IPS-18c (cell line): ENCODE measurements at regions not wholly inside any gene's neighbourhood (a gene's known extent, or its start where the extent isn't known, plus 50 kb on each side); places are given as distances from the start of the nearest gene placed in this dataset.

Experiments used
- H3K4me3 ChIP-seq: 2 replicates; pipeline ENCODE4 v1.7.0; 2013; ENCODE audit warnings: low read depth, mild to moderate bottlenecking, low read length, moderate library complexity; ENCODE audit not compliant: insufficient read depth
- H3K9me3 ChIP-seq: one replicate; pipeline ENCODE4 v1.6.1; 2013; ENCODE audit warnings: mild to moderate bottlenecking, low read length, moderate library complexity; ENCODE audit not compliant: control insufficient read depth, insufficient read depth

- Histone ChIP-seq H3K4me3 (no peak overlapping the region), H3K9me3 (peaks cover under 1% of the 10 kb centered on the region)
Measured at GRCh38 chr17:79296243-79296642, 221.6 kb downstream of the ENGASE start.

DNA sequence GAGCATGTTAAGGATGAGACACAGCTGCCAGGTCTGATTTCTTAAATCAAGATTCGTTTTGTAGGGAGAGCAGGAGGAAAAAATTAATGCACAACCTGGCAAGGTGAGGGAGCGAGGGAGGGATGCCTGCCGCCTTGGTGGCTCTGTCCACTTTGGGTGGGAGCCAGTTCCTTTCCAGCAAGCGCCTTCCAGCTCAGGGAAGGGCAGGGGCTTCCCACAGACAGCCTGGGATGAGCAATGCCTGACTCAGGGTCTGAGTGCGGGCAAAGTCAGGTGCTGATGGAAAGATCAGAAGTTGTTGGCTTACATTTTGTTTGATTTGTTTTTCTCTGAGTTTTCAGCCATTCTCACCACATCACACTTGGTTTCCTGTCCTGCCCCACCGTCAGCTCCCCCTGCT is 220.7 kb downstream of the ENGASE start:
- Histone ChIP-seq H3K4me3 (no peak overlapping the region), H3K9me3 (no peaks in the 10 kb centered on the region)

DNA sequence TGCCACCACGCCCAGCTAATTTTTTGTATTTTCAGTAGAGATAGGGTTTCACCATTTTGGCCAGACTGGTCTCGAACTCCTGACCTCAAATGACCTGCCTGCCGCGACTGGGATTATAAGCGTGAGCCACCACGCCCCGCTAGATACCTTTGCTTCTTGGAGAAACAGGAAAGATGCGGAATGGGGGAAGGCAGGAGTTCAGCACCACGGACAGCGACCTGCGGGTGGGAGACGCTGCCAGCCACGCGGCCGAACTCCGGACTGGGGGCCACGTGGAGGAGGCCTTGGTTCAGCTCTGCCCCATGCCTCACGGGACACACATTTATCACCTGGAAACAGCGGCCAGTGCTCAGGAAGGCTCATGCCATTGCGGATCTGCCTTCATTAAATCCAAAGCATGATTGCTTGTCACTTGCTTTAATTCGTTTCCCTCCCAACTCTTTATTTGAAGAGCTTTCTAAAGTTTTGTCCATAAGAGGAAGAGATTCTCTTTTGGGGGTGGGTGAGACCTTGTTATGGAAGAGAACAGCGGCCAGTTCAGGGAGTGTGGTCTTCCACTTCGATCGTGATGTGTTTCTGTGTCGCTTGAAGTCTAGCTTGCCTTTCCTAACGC is 219.9 kb downstream of the ENGASE start:
- Histone ChIP-seq H3K9me3 (no peaks in the 10 kb centered on the region), H3K4me3 (no peak overlapping the region)

DNA sequence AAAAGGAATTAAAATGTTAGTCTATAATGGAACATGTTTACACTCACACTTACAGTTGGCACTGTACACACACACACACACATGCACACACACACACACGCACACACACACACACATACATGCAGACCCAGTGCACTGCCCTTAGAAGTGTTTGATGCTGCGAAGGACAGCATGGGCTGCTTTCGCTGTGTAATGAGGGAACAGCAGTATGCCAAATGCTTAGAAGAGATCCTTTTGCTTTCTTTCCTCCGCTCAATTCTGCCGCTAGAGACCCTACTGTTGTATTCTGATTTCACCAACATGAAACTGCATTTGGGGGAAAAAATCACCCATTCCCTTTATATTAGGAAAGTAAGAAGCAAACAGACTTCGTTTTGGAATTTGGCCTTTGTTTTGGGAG is 217.9 kb downstream of the ENGASE start:
- H3K4me3 ChIP-seq, result no peak overlapping the region
- H3K9me3 ChIP-seq, result no peaks in the 10 kb centered on the region

GRCh38 chr17:79291391-79291790 is 216.8 kb downstream of the ENGASE start:
- no peak overlapping the region for H3K4me3 ChIP-seq
- no peaks in the 10 kb centered on the region for H3K9me3 ChIP-seq

DNA sequence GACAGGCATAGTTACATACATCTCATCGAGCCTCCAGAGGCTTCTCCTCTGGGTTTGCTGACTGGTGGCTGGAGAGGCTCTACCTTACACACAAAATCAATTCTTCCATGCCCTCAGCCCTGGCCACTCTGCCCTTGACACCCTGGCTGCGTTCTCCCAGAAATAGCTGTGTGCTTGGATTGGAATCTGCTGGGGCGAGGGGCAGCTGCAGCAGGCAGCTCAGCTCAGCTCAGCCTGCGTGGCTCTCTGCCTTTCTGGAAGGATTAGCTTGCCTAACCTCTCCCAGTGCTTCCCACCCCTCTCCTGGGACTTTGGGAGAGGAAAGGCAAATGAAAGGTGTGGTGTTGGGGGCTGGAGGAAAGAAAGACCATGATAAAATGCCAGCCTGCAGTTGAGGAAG is 216.1 kb downstream of the ENGASE start:
- Histone ChIP-seq H3K4me3 (no peak overlapping the region), H3K9me3 (no peaks in the 10 kb centered on the region)

- H3K9me3 ChIP-seq, result no peaks in the 10 kb centered on the region
- no peak overlapping the region for H3K4me3 ChIP-seq
Measured at GRCh38 chr17:79288950-79289349, 214.3 kb downstream of the ENGASE start.

GRCh38 chr17:79286440-79286839 is 211.8 kb downstream of the ENGASE start:
- Histone ChIP-seq H3K4me3 (no peak overlapping the region), H3K9me3 (no peaks in the 10 kb centered on the region)

- no peak overlapping the region for H3K4me3 ChIP-seq
Measured at GRCh38 chr17:79285973-79286372, 211.3 kb downstream of the ENGASE start.

GRCh38 chr17:79282294-79282693 is 207.7 kb downstream of the ENGASE start:
- Histone ChIP-seq H3K4me3 (no peak overlapping the region), H3K9me3 (no peaks in the 10 kb centered on the region)

More at GRCh38 chr17:79285973-79286372, 211.3 kb downstream of the ENGASE start:
- no peaks in the 10 kb centered on the region for H3K9me3 ChIP-seq

DNA sequence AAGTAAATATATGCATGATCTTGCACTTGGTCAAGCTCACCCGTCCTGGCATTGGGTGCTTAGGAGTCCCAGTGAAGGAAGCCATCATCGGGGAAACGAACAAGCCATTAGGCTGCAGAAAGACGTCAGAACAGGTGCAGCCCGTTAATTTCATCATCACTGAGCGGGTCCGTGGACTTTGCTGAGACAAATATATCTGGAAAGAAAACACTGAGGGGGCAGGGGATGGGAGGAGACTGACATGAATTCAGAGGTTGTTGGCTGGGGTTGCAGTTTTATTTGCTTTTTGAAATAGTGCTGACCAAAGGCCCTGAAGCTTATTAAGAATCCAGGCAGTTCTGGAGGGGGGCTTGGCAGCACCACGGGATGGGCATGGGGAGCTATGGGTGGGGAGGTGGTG is 207.2 kb downstream of the ENGASE start:
- Histone ChIP-seq H3K4me3 (no peak overlapping the region), H3K9me3 (no peaks in the 10 kb centered on the region)

DNA sequence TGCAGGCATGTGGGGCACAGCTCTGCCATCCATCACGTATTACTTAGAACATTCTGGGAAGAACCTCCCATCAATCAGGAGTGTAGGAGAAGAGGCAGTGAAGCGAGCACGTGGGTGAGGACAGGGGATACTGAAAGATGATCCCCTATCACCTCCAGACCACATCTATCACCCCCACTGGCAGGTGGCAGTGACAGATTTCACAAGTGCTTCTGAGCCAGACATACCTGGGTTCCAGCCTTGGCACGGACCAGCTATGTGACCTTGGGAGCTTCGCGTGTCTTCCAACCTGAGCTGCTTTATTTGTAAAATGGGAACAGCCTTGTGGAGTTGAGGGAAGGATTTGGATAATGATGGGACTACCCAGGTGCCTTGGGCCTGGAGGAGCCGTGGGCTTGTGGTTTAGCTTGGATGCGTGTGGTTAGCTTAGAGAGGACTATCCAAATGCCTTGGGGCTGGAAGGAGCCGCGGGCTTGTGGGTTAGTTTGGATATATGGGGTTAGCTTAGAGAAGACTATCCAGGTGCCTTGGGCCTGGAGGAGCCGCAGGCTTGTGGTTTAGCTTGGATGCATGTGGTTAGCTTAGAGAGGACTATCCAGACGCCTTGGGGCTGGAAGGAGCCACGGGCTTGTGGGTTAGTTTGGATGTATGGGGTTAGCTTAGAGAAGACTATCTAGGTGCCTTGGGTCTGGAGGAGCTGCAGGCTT is 206.4 kb downstream of the ENGASE start:
- Histone ChIP-seq H3K9me3 (no peaks in the 10 kb centered on the region), H3K4me3 (no peak overlapping the region)

DNA sequence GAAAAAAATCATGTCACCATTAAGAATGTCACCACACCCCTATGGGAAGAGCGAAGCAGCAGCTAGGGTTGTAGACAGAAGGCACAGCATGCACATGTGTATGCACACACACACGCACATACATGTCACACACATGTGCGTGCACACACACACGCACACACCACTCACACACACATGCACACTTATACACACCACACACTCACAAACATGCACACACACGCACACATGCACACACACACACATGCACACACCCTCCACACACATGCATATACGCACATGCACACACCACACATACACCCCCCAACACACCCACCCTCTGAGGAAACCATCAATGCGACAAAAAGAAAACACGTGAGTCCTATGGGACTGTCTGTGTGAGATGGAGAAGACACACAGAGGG is 205.4 kb downstream of the ENGASE start:
- no peak overlapping the region for H3K4me3 ChIP-seq

DNA sequence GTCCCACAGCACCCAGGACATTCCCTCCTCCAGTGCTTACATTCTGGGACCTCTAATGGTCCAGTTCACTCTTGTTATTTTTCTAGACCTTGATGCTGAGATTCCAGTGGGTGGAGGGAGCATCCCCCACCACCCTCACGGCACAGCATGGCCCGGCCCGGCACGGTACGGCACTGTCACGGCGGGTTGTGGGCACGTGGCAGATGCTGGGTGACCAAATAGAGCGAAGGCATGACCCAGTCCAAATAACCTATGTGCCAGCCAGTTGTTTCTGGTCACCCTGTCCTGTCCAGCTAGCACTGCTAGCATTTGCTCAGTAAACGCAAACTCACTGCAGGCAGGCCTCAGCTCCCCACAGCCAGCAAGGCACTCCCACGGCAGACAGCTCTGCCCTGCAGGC is 204.7 kb downstream of the ENGASE start:
- H3K9me3 ChIP-seq, result no peaks in the 10 kb centered on the region
- no peak overlapping the region for H3K4me3 ChIP-seq

More for the DNA sequence above, 205.4 kb downstream of the ENGASE start:
- H3K9me3 ChIP-seq, result no peaks in the 10 kb centered on the region

GRCh38 chr17:79276821-79277220 is 202.2 kb downstream of the ENGASE start:
- no peaks in the 10 kb centered on the region for H3K9me3 ChIP-seq
- H3K4me3 ChIP-seq, result no peak overlapping the region

GRCh38 chr17:79273660-79274059 is 199.0 kb downstream of the ENGASE start:
- H3K4me3 ChIP-seq, result no peak overlapping the region
- no peaks in the 10 kb centered on the region for H3K9me3 ChIP-seq

DNA sequence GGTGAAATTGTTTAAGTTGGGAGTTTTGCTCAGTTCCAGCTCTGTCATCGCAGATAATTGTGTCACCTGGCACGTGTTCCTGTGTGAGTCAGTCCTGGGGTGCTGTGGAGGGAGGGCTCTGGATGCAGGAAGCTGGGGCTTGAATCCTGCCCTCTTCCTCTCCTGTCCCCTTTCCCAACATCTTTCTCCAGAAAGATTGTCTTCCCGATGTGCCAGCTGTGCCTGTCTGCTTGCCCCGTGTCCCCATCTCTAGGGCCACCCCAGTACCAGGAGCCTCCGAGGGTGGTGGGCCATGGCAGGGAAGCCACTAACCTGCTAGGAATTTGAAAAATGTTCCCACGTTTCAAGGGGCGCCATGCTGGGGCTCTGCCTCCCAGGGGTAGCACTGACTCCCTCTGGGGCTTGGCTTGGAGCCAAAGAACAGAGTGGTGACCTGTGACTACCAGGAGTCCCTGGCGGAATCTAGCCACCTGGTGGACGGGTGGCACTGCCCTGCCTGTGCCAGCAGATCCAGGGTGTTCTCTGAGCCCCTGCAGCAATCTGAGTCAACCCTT is 198.1 kb downstream of the ENGASE start:
- Histone ChIP-seq H3K4me3 (no peak overlapping the region), H3K9me3 (no peaks in the 10 kb centered on the region)

DNA sequence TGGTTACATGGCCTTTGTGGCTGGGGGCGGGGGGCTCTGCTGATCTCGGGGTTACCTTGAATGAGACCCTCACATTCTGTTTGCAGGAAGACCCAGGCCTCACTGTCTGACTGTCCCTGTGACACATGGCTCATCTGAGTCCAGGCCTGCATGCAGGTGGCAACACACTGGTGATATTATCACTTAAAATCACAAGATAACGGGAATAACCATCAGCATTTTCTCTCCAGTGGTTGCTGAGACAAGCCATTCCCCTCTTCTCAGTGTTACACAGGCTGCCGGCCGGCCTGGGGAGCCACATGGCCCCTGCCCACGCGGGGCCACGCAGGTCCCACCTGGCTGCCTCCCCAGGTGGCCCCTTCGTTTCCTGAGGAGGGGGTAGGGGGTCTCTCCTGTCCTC is 197.6 kb downstream of the ENGASE start:
- H3K4me3 ChIP-seq, result no peak overlapping the region
- H3K9me3 ChIP-seq, result no peaks in the 10 kb centered on the region
